ENCODE measurements at regions not wholly inside any gene's neighbourhood (a gene's known extent, or its start where the extent isn't known, plus 50 kb on each side); places are given as distances from the start of the nearest gene placed in this dataset.

GRCh38 chr11:129595038-129595962 lies 219.7 kb downstream of the BARX2 start:
- no peak overlapping the region for H3K18ac ChIP-seq (ENCODE audit: low read depth, low read length)
- H3K36me3 ChIP-seq (ENCODE audit: control insufficient read depth, insufficient read depth, low read length): no peaks in the 10 kb centered on the region
- BruUV-seq (replicated peaks): no TSS peak
- no peaks in the 10 kb centered on the region for H4K20me1 ChIP-seq (ENCODE audit: insufficient read depth, low read length)
- H3K27ac ChIP-seq (ENCODE audit: insufficient read depth, low read length): no peak overlapping the region
- no peak overlapping the region for H3K23ac ChIP-seq (ENCODE audit: low read depth, low read length)
- no peak overlapping the region for H2AK9ac ChIP-seq (replicated peaks; ENCODE audit: low read depth, low read length, poor library complexity)
- H3K56ac ChIP-seq (ENCODE audit: extremely low read depth, insufficient read depth, low read length): no peak overlapping the region
- H3K27me3 ChIP-seq (ENCODE audit: control insufficient read depth, insufficient read depth, low read length): no peaks in the 10 kb centered on the region
- no peak overlapping the region for H4K8ac ChIP-seq (ENCODE audit: low read depth in 2 of 2, low read length in 2 of 2)
- no peak overlapping the region for H2AK5ac ChIP-seq (ENCODE audit: low read depth, low read length)
- in situ Hi-C loops (cut with MboI; ENCODE audit: low sequenced_read_pairs) (no loop called here), intact Hi-C loops (cut with micrococcal nuclease) (no loop called here), dilution Hi-C loops (cut with HindIII; ENCODE audit: low sequenced_read_pairs, unreplicated experiment) (no loop called here)
- ATAC-seq (ENCODE audit: low read depth) (no peak), DNase-seq (no peak)
- H3K4ac ChIP-seq (ENCODE audit: low read depth, low read length): no peak overlapping the region
- H2BK15ac ChIP-seq (ENCODE audit: low read depth, low read length): no peak overlapping the region
- H3K4me1 ChIP-seq (ENCODE audit: control insufficient read depth, insufficient read depth, low read length): no peaks in the 10 kb centered on the region
- H3K4me3 ChIP-seq (ENCODE audit: insufficient read depth, low read depth, low read length): no peak overlapping the region
- H3K14ac ChIP-seq (replicated peaks; ENCODE audit: low read depth, low read length): no peak overlapping the region
- H2AFZ ChIP-seq (replicated peaks; ENCODE audit: low read length, poor library complexity): no peak overlapping the region
- H2BK120ac ChIP-seq (ENCODE audit: low read depth, low read length): no peak overlapping the region
- no peak overlapping the region for H4K91ac ChIP-seq (ENCODE audit: insufficient read depth, low read depth, low read length)
- H4K5ac ChIP-seq (ENCODE audit: low read depth, low read length): no peak overlapping the region
- 17% methylated on average over 1 of the region's 9 CpGs; no CpG with 5 or more reads in 1 of the 2 experiments for WGBS, 2 experiments (ENCODE audit: extremely low coverage in 2 of 2, insufficient read length in 1 of 2)
- TF ChIP-seq USF2 (IDR thresholded peaks at IDR 0.05; ENCODE audit: low read depth, low read length): no peak
- no peak for TF ChIP-seq RCOR1 (IDR thresholded peaks at IDR 0.05; ENCODE audit: insufficient replicate concordance, low read length)
- H3K9ac ChIP-seq (ENCODE audit: low read depth, low read length): no peak overlapping the region
- no peaks in the 10 kb centered on the region for H3K9me1 ChIP-seq (ENCODE audit: insufficient read depth, low read length)
- no peak overlapping the region for H2BK20ac ChIP-seq (ENCODE audit: low read depth, low read length)
- H3K9me3 ChIP-seq (ENCODE audit: control insufficient read depth, insufficient read depth, low read length): no peaks in the 10 kb centered on the region
- ChIA-PET POLR2A (ENCODE audit: unreplicated experiment) (no interaction called here), CTCF (no interaction called here)
- H3K79me1 ChIP-seq (ENCODE audit: low read depth in 1 of 2, low read length in 2 of 2): no peaks in the 10 kb centered on the region
- no peak overlapping the region for H2BK5ac ChIP-seq (ENCODE audit: low read depth, low read length, poor library complexity, severe bottlenecking)
- no peak overlapping the region for H3K4me2 ChIP-seq (ENCODE audit: low read depth, low read length)

All from IMR-90 (cell line).